ENCODE measurements at regions not wholly inside any gene's neighbourhood (a gene's known extent, or its start where the extent isn't known, plus 50 kb on each side); places are given as distances from the start of the nearest gene placed in this dataset.

GRCh38 chr1:37398096-37398495 lies 76.3 kb upstream of the ZC3H12A start:
- TF ChIP-seq CTCF (IDR thresholded peaks at IDR 0.05): no peak
- no peak for DNase-seq (ENCODE audit: low spot score)
- no peak overlapping the region for H3K4me3 ChIP-seq
- H3K27ac ChIP-seq: no peak overlapping the region

- Histone ChIP-seq H3K27ac (no peak overlapping the region), H3K4me3 (no peak overlapping the region)
- no peak for TF ChIP-seq CTCF (IDR thresholded peaks at IDR 0.05)
- no peak for DNase-seq (ENCODE audit: low spot score)
Observed at GRCh38 chr1:37399205-37399604, 75.2 kb upstream of the ZC3H12A start.

- no peak for TF ChIP-seq CTCF (IDR thresholded peaks at IDR 0.05)
- Histone ChIP-seq H3K27ac (no peak overlapping the region), H3K4me3 (no peak overlapping the region)
- no peak for DNase-seq (ENCODE audit: low spot score)
Observed at GRCh38 chr1:37399830-37400464, 74.4 kb upstream of the ZC3H12A start.

- DNase-seq (ENCODE audit: low spot score): no peak
- no peak for TF ChIP-seq CTCF (IDR thresholded peaks at IDR 0.05)
- no peak overlapping the region for H3K4me3 ChIP-seq
- H3K27ac ChIP-seq: no peak overlapping the region
Observed at GRCh38 chr1:37400466-37401225, 73.7 kb upstream of the ZC3H12A start.

GRCh38 chr1:37403166-37403565 lies 71.2 kb upstream of the ZC3H12A start:
- H3K27ac ChIP-seq: no peak overlapping the region
- TF ChIP-seq CTCF (IDR thresholded peaks at IDR 0.05): no peak
- no peak for DNase-seq (ENCODE audit: low spot score)
- H3K4me3 ChIP-seq: no peak overlapping the region

- TF ChIP-seq CTCF (IDR thresholded peaks at IDR 0.05): no peak
Observed at GRCh38 chr1:37404711-37405110, 69.7 kb upstream of the ZC3H12A start.

GRCh38 chr1:37410105-37410504 lies 64.3 kb upstream of the ZC3H12A start:
- no peak for TF ChIP-seq CTCF (IDR thresholded peaks at IDR 0.05)
- H3K27ac ChIP-seq: no peak overlapping the region
- H3K4me3 ChIP-seq: no peak overlapping the region
- no peak for DNase-seq (ENCODE audit: low spot score)

More at GRCh38 chr1:37404711-37405110, 69.7 kb upstream of the ZC3H12A start:
- no peak overlapping the region for H3K27ac ChIP-seq
- DNase-seq (ENCODE audit: low spot score): no peak
- H3K4me3 ChIP-seq: no peak overlapping the region

Data from coronary artery (tissue), 2 donors.